ENCODE measurements at regions not wholly inside any gene's neighbourhood (a gene's known extent, or its start where the extent isn't known, plus 50 kb on each side); places are given as distances from the start of the nearest gene placed in this dataset.
A peak's percentile ranks its signal among the peaks of the same experiment; 100 is the strongest.

DNA sequence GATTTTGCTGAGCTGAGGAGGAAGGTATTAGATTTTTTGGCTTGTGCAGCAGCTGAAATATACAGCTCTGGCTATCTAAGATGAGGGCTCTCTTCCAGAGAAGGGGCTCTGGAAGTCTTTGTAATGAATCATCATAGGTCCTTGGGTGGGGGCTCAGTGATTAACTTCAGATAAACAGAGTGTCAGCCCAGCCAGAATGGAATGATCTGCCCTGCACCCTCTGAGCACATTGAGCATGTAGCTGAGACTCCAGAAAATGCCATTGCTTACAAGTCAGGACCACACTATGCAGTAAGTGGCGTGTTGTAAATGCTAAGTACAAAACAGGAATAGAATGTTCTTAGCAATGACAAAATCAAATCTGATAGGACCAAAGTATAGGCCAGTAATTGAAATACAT is 836.0 kb downstream of the PDHA2 start:
- no peak for DNase-seq (ENCODE audit: low read depth in 2 of 2)

- no peak for DNase-seq (ENCODE audit: low read depth in 2 of 2)
Observed at GRCh38 chr4:96676754-96677435, 837.0 kb downstream of the PDHA2 start.

DNA sequence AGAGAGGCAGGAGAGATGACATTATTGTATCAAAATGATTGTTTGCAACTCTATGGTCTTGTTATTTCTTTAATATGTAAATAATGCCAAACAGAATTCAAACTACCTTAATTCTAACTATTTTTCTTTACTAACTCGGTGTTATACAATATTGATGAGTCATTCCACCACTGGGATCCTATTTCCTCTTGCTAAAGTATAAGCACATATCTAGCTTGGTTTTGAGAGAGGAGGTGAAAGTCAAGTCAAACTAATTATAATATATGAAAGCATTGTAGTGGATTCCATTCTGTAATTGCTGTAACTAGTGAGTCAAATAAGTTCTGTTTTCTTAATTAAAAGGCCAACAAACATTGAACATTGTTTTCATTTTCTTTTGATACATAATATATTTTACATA is 837.6 kb downstream of the PDHA2 start:
- DNase-seq (ENCODE audit: low read depth in 2 of 2): no peak

- no peak for DNase-seq (ENCODE audit: low read depth in 2 of 2)
Observed at GRCh38 chr4:96681218-96681617, 841.3 kb downstream of the PDHA2 start.

DNA sequence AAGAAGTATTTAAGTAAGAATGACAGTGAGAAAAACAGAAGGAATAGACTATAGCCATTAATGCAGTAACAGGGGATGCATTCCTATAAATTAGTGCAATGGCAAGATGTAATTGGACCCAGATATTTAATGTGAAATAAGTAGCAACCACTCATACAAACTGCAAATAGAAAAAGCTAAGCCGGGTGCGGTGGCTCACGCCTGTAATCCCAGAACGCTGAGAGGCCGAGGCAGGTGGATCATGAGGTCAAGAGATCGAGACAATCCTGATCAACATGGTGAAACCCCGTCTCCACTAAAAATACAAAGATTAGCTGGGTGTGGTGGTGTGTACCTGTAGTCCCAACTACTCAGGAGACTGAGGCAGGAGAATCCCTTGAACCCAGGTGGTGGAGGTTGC is 845.8 kb downstream of the PDHA2 start:
- no peak for DNase-seq (ENCODE audit: low read depth in 2 of 2)

- no peak for DNase-seq (ENCODE audit: low read depth in 2 of 2)
Observed at GRCh38 chr4:96691521-96691920, 851.6 kb downstream of the PDHA2 start.

DNA sequence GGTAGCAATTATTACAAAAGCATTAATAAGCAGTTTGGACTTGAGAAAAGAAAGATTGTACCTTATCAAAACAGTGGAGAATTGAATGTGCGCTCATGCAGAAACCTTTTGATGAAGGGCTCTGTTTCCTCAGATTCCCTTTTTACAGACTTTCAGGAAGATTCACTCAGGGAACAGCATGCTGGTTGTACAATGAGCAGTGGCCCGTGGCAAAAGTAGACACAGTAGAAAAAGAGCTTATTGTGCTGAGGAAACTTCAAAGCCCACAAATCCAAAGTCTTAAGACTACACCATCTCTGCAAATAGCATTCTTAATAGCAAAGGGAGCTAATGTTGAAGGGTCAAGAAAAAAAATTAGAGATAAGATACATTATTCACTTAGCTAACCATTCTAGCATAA is 858.9 kb downstream of the PDHA2 start:
- no peak for DNase-seq (ENCODE audit: low read depth in 2 of 2)

GRCh38 chr4:96703265-96703664 is 863.4 kb downstream of the PDHA2 start:
- DNase-seq (ENCODE audit: low read depth in 2 of 2): no peak

DNA sequence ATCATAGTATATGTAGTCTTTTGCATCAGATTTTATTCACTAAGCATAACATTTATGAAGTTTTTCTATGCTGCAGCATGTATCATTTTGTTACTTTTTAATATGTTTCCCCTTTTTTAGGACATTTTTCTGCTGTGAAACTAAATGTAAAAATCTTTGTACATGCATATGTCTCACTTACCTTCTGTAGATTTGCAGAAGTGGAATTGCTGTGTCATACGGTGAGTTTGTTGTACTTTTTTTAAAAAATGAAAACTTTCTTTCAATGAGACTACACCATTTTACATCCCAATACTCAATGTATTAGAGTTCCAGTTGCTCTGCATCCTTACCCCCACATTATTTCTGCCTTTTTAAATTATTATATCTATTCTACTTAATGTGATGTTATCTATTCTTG is 868.9 kb downstream of the PDHA2 start:
- DNase-seq (ENCODE audit: low read depth in 2 of 2): no peak

DNA sequence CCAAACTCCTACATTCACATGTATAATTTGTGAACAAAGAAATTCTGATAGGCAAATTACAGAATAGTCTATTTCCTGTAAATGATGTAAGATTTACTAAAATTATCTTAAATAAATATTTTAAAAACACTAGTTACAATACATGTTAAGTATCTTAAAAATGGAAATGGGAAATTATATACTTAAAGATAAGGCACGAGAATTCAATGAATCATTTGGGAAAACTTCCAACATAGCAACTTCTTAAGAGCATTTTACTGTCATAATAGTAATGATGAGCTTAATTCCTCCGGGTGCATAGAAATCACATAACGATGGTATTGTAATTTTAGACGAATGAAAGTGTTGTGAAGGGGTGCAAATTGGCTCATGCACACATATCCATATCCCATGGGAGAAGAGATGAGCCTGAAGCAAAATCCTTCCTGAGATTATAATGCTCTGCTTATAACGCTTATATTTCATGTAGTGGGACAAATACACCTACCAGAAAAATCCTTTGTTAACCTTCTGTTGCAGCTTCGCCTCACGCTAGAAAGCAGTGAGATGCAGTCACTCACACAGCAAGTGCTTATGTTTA is 873.5 kb downstream of the PDHA2 start:
- DNase-seq (ENCODE audit: low read depth in 2 of 2): no peak

DNA sequence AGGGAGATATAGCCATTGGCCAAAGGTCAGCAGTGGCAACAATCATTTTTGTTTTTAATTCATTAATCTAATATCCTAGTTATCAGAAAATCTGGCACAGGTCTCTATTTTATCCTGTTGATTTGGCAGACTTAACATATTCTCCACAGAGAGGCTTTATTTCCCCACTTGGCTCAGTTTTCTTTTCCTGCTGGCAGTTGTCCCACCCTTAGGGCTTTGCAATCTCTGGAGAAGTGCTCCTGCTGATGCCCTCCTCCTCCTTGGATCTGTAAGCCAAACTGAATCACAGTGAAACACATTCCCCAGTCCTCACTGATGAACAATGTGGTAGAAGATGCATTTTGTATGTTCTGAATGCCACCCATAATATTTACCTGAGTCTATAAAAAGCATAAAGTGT is 889.7 kb downstream of the PDHA2 start:
- no peak for DNase-seq (ENCODE audit: low read depth in 2 of 2)

DNA sequence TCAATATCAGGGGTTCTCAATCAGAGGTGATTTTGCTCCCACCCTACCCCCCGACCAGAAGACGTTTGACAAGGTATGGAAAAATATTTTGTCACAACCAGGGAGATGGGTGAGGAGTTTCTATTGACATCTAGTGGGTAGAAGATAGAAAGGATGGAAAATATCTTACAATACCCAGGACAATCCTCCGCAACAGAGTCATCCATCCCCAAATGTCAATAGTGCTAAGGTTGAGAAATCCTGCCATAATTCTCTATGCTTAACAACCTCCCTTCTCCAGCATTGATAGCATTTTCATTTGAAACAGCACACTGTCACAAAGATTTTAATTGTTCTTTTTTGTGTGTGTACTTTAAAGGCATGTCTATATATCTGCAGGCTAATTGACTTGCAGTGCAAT is 890.5 kb downstream of the PDHA2 start:
- DNase-seq (ENCODE audit: low read depth in 2 of 2): no peak

DNA sequence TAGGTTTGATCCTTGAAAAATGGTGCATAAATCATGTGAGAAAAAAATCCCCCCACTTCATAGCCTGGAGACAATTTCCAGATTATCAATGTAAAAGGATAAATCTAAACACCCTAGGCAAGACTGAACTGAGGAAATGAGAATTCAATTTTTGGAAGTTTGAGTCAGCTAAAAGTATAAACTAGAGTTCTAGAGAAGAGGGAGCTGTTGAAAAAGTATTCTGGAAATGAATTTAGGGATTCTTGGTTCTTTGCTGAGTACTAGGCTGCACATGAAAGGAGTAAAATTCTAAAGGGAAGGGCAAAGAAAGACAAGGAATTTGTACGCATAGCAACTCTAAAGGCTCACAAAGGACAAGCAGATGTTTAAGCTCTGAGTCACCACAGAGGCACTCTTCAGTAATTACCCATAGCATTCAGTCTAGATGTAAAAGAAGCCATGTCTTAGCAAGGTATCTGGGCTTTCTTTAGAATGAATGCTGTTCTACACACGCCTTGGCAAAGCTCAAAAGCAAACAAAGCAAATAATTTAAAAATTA is 896.5 kb downstream of the PDHA2 start:
- DNase-seq (ENCODE audit: low read depth in 2 of 2): peak; percentile 8

DNA sequence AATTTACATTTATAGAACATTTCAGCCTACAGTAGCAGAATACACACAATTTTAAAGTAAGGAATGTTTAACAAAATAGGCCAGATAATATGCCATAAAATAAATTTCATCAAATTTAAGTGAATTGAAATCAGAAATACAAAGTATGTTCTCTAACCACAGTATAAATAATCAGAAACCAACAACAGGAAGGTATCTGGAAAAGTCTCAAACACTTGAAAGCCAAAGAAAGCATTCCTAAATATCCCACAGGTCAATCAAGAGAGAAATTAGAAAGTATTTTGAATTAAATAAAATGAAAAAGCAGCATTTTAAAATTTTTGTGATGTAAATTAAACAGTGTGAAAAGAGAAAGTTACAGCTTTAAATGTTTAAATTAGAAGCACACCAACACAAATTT is 899.2 kb downstream of the PDHA2 start:
- no peak for DNase-seq (ENCODE audit: low read depth in 2 of 2)

DNA sequence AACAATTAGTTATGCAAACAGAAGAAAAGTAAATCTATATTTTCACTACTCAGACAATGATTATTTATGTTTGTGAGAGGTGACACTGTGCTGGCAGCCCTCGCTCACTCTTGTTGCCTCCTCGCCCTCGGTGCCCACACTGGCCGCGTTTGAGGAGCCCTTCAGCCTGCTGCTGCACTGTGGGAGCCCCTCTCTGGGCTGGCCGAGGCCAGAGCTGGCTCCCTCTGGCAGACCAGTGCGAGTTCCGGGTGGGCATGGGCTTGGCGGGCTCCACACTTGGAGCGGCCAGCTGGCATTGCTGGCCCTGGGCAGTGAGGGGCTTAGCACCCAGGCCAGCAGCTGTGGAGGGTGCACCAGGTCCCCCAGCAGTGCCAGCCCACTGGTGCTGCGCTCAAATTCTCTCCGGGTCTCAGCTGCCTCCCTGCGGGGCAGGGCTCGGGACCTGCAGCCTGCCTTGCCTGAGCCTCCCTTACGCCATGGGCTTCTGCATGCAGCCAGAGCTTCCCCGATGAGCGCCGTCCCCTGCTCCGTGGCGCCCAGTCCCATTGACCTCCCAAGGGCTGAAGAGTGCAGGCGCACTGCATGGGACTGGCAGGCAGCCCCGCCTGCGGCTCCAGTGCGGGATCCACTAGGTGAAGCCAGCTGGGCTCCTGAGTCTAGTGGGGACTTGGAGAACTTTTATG is 902.6 kb downstream of the PDHA2 start:
- DNase-seq (ENCODE audit: low read depth in 2 of 2): no peak

- no peak for DNase-seq (ENCODE audit: low read depth in 2 of 2)
Observed at GRCh38 chr4:96744676-96745075, 904.8 kb downstream of the PDHA2 start.

GRCh38 chr4:96753216-96753615 is 913.3 kb downstream of the PDHA2 start:
- no peak for DNase-seq (ENCODE audit: low read depth in 2 of 2)

GRCh38 chr4:96755569-96756484 is 915.9 kb downstream of the PDHA2 start:
- no peak for DNase-seq (ENCODE audit: low read depth in 2 of 2)

DNA sequence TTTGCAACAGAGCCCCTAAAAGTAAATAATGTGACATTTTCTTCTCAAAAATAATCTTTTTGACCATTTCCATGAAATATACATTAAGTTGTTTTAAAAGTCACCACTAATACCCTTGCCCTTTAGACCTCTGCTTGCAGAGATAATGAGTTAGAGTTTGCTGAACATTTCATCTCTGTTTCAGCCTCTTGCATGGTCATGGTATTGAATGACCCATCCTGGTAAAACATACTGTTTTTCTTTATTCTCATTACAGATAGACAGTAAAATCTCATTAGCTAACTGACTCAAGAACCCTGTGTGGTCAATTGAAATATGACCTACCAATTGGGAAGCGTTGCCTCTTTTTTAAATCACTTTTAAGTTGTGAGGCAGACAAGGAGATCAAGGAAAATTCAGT is 916.7 kb downstream of the PDHA2 start:
- DNase-seq (ENCODE audit: low read depth in 2 of 2): no peak

GRCh38 chr4:96763546-96763945 is 923.7 kb downstream of the PDHA2 start:
- DNase-seq (ENCODE audit: low read depth in 2 of 2): no peak

DNA sequence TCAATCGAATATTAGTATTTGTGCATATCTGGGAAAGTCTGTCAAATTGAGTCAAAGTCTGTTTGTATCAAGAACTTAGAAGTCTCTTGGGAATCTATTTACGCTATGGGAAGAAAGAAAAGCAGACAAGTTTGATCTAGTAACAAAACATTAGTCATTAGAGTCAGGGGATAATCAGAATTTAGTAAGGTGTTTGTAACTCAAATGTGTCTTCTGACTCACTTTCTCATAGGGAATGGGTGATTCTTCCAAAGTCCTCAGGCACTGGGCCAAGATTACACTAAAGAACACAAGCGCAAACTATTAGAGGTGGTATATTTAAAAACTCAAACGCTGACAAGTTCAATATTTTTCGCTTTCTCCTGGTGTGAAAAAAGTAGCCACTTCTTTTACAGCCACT is 926.5 kb downstream of the PDHA2 start:
- DNase-seq (ENCODE audit: low read depth in 2 of 2): no peak
